Natural killer cell (primary cell): ENCODE measurements at regions not wholly inside any gene's neighbourhood (a gene's known extent, or its start where the extent isn't known, plus 50 kb on each side); places are given as distances from the start of the nearest gene placed in this dataset.
"Not testable (repeated sequence)": the region's sequence is repeated elsewhere in the genome, so short reads cannot be mapped to it uniquely, and the experiment has no call there.

ENCODE experiments used
- ATAC-seq, 3 donors: fragments of 150-1000 bp in 2 of 3; fragments of 200-7000 bp in 1 of 3; cut with Tn5 transposase; 1 replicate in 1 of 3; 2 replicates in 2 of 3; pipeline ENCODE4 v1.10.0; 2021; ENCODE audit warnings: mild to moderate bottlenecking in 2 of 3, moderate library complexity in 2 of 3
- DNase-seq, 2 donors: peaks; one replicate each; pipeline versions ENCODE4 v3.0.0 to v3.0.0-alpha.2; 2013 to 2021; ENCODE audit warnings: mixed read lengths in 1 of 2
- H3K27ac ChIP-seq: one replicate; pipeline ENCODE4 v1.5.1; 2013; ENCODE audit warnings: mild to moderate bottlenecking, low read length
- H3K27me3 ChIP-seq: one replicate; pipeline ENCODE4 v1.6.1; 2013; ENCODE audit warnings: low read length; ENCODE audit not compliant: control insufficient read depth, insufficient read depth
- H3K36me3 ChIP-seq: one replicate; pipeline ENCODE4 v1.6.1; 2013; ENCODE audit warnings: low read length; ENCODE audit not compliant: control insufficient read depth, insufficient read depth
- H3K4me1 ChIP-seq: one replicate; pipeline ENCODE4 v1.6.1; 2013; ENCODE audit warnings: low read length; ENCODE audit not compliant: control insufficient read depth, insufficient read depth
- H3K4me3 ChIP-seq: one replicate; pipeline ENCODE4 v1.5.1; 2013; ENCODE audit warnings: low read length
- H3K9me3 ChIP-seq: one replicate; pipeline ENCODE4 v1.6.1; 2013; ENCODE audit warnings: low read length; ENCODE audit not compliant: control insufficient read depth, insufficient read depth
- H3K27ac Mint-ChIP-seq, 2 donors: one replicate each; pipeline ENCODE4 v1.8.0; 2022; ENCODE audit warnings: mild to moderate bottlenecking in 2 of 2, mixed read lengths in 2 of 2, moderate library complexity in 1 of 2
- H3K27me3 Mint-ChIP-seq, 2 donors: one replicate each; pipeline ENCODE4 v1.8.0; 2022; ENCODE audit warnings: low read depth in 2 of 2, mixed read lengths in 2 of 2
- H3K36me3 Mint-ChIP-seq: one replicate; pipeline ENCODE4 v1.8.0; 2022; ENCODE audit warnings: mixed read lengths
- H3K4me1 Mint-ChIP-seq, 2 donors: one replicate each; pipeline ENCODE4 v1.8.0; 2022; ENCODE audit warnings: mixed read lengths in 2 of 2
- H3K4me3 Mint-ChIP-seq: one replicate; pipeline ENCODE4 v1.8.0; 2022; ENCODE audit warnings: mild to moderate bottlenecking, moderate library complexity, mixed read lengths
- H3K9me3 Mint-ChIP-seq, 2 donors: one replicate each; pipeline ENCODE4 v1.8.0; 2022; ENCODE audit warnings: mixed read lengths in 2 of 2
- whole genome bisulfite sequencing: methylation state at CpG from one replicate; pipeline ENCODE4 v1.1.7; 2013; ENCODE audit warnings: missing lambda C conversion rate; ENCODE audit not compliant: insufficient coverage; 5-methylcytosine and 5-hydroxymethylcytosine counted together
- intact Hi-C: fragments of 100-400 bp; cut with micrococcal nuclease; formaldehyde crosslinking; loops from one replicate; pipeline ENCODE4 v1.14.2; 2022
- TF ChIP-seq, protein P1 (sequence below): fragments of 200-600 bp; IDR thresholded peaks from one replicate; pipeline ENCODE4 v1.8.0; 2022; ENCODE audit warnings: antibody characterized with exemption

- Histone ChIP-seq H3K27me3 (no peaks in the 10 kb centered on the region), H3K36me3 (no peaks in the 10 kb centered on the region), H3K9me3 (no peaks in the 10 kb centered on the region), H3K4me3 (no peak overlapping the region), H3K27ac (no peak overlapping the region), H3K4me1 (no peaks in the 10 kb centered on the region)
- 71% methylated on average over 1 of the region's 1 CpG for WGBS
- intact Hi-C loops: no loop called here
- Mint-ChIP-seq H3K4me1 (peaks cover 0 to 5% of the 10 kb centered on the region in 2 donors), H3K27me3 (no peaks in the 10 kb centered on the region), H3K9me3 (peaks cover 6 to 9% of the 10 kb centered on the region in 2 donors), H3K4me3 (no peak overlapping the region), H3K27ac (no peak overlapping the region), H3K36me3 (no peaks in the 10 kb centered on the region)
- TF ChIP-seq, protein P1, sequence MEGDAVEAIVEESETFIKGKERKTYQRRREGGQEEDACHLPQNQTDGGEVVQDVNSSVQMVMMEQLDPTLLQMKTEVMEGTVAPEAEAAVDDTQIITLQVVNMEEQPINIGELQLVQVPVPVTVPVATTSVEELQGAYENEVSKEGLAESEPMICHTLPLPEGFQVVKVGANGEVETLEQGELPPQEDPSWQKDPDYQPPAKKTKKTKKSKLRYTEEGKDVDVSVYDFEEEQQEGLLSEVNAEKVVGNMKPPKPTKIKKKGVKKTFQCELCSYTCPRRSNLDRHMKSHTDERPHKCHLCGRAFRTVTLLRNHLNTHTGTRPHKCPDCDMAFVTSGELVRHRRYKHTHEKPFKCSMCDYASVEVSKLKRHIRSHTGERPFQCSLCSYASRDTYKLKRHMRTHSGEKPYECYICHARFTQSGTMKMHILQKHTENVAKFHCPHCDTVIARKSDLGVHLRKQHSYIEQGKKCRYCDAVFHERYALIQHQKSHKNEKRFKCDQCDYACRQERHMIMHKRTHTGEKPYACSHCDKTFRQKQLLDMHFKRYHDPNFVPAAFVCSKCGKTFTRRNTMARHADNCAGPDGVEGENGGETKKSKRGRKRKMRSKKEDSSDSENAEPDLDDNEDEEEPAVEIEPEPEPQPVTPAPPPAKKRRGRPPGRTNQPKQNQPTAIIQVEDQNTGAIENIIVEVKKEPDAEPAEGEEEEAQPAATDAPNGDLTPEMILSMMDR: no peak
- DNase-seq (no peak), ATAC-seq (no peak)
Measured at GRCh38 chr6:141830530-141830929, 302.2 kb upstream of the GJE1 start.

GRCh38 chr6:141829566-141830360 is 303.0 kb upstream of the GJE1 start:
- no peak overlapping the region for H3K27ac ChIP-seq
- Mint-ChIP-seq H3K36me3 (no peaks in the 10 kb centered on the region), H3K27me3 (no peaks in the 10 kb centered on the region), H3K27ac (no peak overlapping the region), H3K4me3 (no peak overlapping the region), H3K4me1 (peaks cover 0 to 5% of the 10 kb centered on the region in 2 donors), H3K9me3 (peaks cover 6 to 9% of the 10 kb centered on the region in 2 donors)
- intact Hi-C loops: no loop called here
- no peaks in the 10 kb centered on the region for H3K4me1 ChIP-seq
- TF ChIP-seq, protein P1: no peak
- WGBS: 69% methylated on average over 4 of the region's 4 CpGs
- no peaks in the 10 kb centered on the region for H3K36me3 ChIP-seq
- H3K4me3 ChIP-seq: no peak overlapping the region
- DNase-seq (no peak), ATAC-seq (no peak)
- H3K27me3 ChIP-seq: no peaks in the 10 kb centered on the region
- no peaks in the 10 kb centered on the region for H3K9me3 ChIP-seq

GRCh38 chr6:141824350-141824749 is 308.4 kb upstream of the GJE1 start:
- H3K4me3 ChIP-seq: no peak overlapping the region
- no peak for DNase-seq
- H3K9me3 ChIP-seq: peaks cover 2% of the 10 kb centered on the region
- WGBS: 100% methylated on average over 1 of the region's 1 CpG
- H3K4me1 ChIP-seq: no peaks in the 10 kb centered on the region
- H3K27ac ChIP-seq: no peak overlapping the region
- H3K27me3 ChIP-seq: no peaks in the 10 kb centered on the region
- ATAC-seq: no peak
- H3K27ac Mint-ChIP-seq: no peak overlapping the region
- peaks cover 0 to 5% of the 10 kb centered on the region in 2 donors for H3K4me1 Mint-ChIP-seq
- H3K4me3 Mint-ChIP-seq: no peak overlapping the region
- H3K27me3 Mint-ChIP-seq: no peaks in the 10 kb centered on the region
- peaks cover 3 to 10% of the 10 kb centered on the region in 2 donors for H3K9me3 Mint-ChIP-seq
- TF ChIP-seq, protein P1: no peak
- peaks cover 7% of the 10 kb centered on the region for H3K36me3 Mint-ChIP-seq
- H3K36me3 ChIP-seq: no peaks in the 10 kb centered on the region
- intact Hi-C loops: no loop called here

GRCh38 chr6:141815039-141815438 is 317.7 kb upstream of the GJE1 start:
- intact Hi-C loops, H3K27me3 ChIP-seq, H3K27me3 Mint-ChIP-seq, H3K9me3 ChIP-seq, H3K4me1 ChIP-seq, DNase-seq, ATAC-seq, H3K9me3 Mint-ChIP-seq, H3K36me3 Mint-ChIP-seq, H3K36me3 ChIP-seq, H3K27ac ChIP-seq, H3K4me3 ChIP-seq, H3K4me1 Mint-ChIP-seq, H3K27ac Mint-ChIP-seq, H3K4me3 Mint-ChIP-seq: not testable (repeated sequence)
- WGBS: 92% methylated on average over 16 of the region's 16 CpGs
